Keratinocyte (primary cell): ENCODE measurements at regions not wholly inside any gene's neighbourhood (a gene's known extent, or its start where the extent isn't known, plus 50 kb on each side); places are given as distances from the start of the nearest gene placed in this dataset.

ENCODE experiments used
- DNase-seq: peaks from one replicate; pipeline ENCODE4 v3.0.0-alpha.2; 2011; ENCODE audit warnings: low read depth, missing footprints, low spot score
- FAIRE-seq: peaks from 2 replicates; lab custom pipeline; 2011; peaks lifted over from hg19 to GRCh38; lab: Jason Lieb, UNC
- H2AFZ ChIP-seq: 2 replicates; pipeline ENCODE4 v1.6.0; 2012; ENCODE audit warnings: low read length, control low read depth, inconsistent platforms; ENCODE audit not compliant: control insufficient read depth
- H3K27ac ChIP-seq: 2 replicates; pipeline ENCODE4 v1.5.1; 2011; ENCODE audit warnings: low read length; ENCODE audit not compliant: control insufficient read depth, insufficient read depth
- H3K27me3 ChIP-seq: 3 replicates; pipeline ENCODE4 v1.6.0; 2011; ENCODE audit warnings: low read length; ENCODE audit not compliant: control insufficient read depth, insufficient read depth; ENCODE audit errors: extremely low read depth
- H3K36me3 ChIP-seq, 2 experiments: 2 replicates in 1 of 2; 3 replicates in 1 of 2; pipeline ENCODE4 v1.5.1; 2011; ENCODE audit warnings: low read length in 2 of 2, mild to moderate bottlenecking in 1 of 2; ENCODE audit not compliant: control insufficient read depth in 2 of 2, insufficient read depth in 2 of 2; ENCODE audit errors: extremely low read depth in 1 of 2
- H3K4me1 ChIP-seq: 3 replicates; pipeline ENCODE4 v1.5.1; 2011; ENCODE audit warnings: low read length; ENCODE audit not compliant: control insufficient read depth, insufficient read depth; ENCODE audit errors: extremely low read depth
- H3K4me2 ChIP-seq: 3 replicates; pipeline ENCODE4 v1.6.0; 2011; ENCODE audit warnings: low read depth, low read length; ENCODE audit not compliant: control insufficient read depth, insufficient read depth; ENCODE audit errors: extremely low read depth
- H3K4me3 ChIP-seq, 3 experiments: fragments of 200-600 bp in 1 of 3; sonication (generic) in 1 of 3; 2 replicates in 2 of 3; 3 replicates in 1 of 3; pipeline ENCODE4 v1.5.1; 2011 to 2016; ENCODE audit warnings: low read length in 3 of 3, mild to moderate bottlenecking in 3 of 3, control low read depth in 2 of 3, inconsistent platforms in 1 of 3, low read depth in 1 of 3, mixed read lengths in 1 of 3, mixed run types in 1 of 3, moderate library complexity in 1 of 3; ENCODE audit not compliant: control insufficient read depth in 2 of 3, insufficient read depth in 2 of 3; ENCODE audit errors: extremely low read depth in 1 of 3
- H3K79me2 ChIP-seq: 2 replicates; pipeline ENCODE4 v1.6.0; 2012; ENCODE audit warnings: low read length; ENCODE audit not compliant: control insufficient read depth, insufficient read depth
- H3K9ac ChIP-seq: 3 replicates; pipeline ENCODE4 v1.6.0; 2011; ENCODE audit warnings: low read length; ENCODE audit not compliant: control insufficient read depth, insufficient read depth; ENCODE audit errors: extremely low read depth
- H3K9me1 ChIP-seq: 3 replicates; pipeline ENCODE4 v1.6.0; 2011; ENCODE audit warnings: low read length; ENCODE audit not compliant: control insufficient read depth, insufficient read depth; ENCODE audit errors: extremely low read depth
- H3K9me3 ChIP-seq: 2 replicates; pipeline ENCODE4 v1.5.1; 2012; ENCODE audit warnings: low read depth, low read length; ENCODE audit not compliant: control insufficient read depth
- H4K20me1 ChIP-seq: 3 replicates; pipeline ENCODE4 v1.6.0; 2011; ENCODE audit warnings: low read length; ENCODE audit not compliant: control insufficient read depth, insufficient read depth; ENCODE audit errors: extremely low read depth
- CTCF ChIP-seq, 3 experiments: IDR thresholded peaks in 1 of 3; conservative IDR thresholded peaks in 1 of 3; optimal IDR thresholded peaks in 1 of 3; 2 replicates in 2 of 3; 3 replicates in 1 of 3; pipeline versions ENCODE3 to v1.5.1; 2011; ENCODE audit warnings: low read length in 3 of 3, mild to moderate bottlenecking in 3 of 3, moderate library complexity in 2 of 3, control low read depth in 1 of 3, inconsistent platforms in 1 of 3; ENCODE audit not compliant: insufficient read depth in 2 of 3; ENCODE audit errors: extremely low read depth in 1 of 3
- EZH2 ChIP-seq: IDR thresholded peaks from one replicate; pipeline ENCODE4 v1.6.1; 2012; ENCODE audit warnings: inconsistent platforms, mild to moderate bottlenecking, low read length, moderate library complexity
- dilution Hi-C: fragments of 300-500 bp; cut with MboI; formaldehyde crosslinking; loops from one replicate; pipeline ENCODE4 v1.7.0; 2020; ENCODE audit warnings: low sequenced_read_pairs; ENCODE audit not compliant: extremely low pct_ligation_motif_present

GRCh38 chr2:155622443-155622842, 710.1 kb downstream of the NR4A2 start:
- no peaks in the 10 kb centered on the region for H3K9me1 ChIP-seq
- H3K27ac ChIP-seq, result no peak overlapping the region
- no peak overlapping the region for H2AFZ ChIP-seq
- FAIRE-seq (no peak), DNase-seq (no peak)
- no peak overlapping the region for H3K4me3 ChIP-seq
- H3K9ac ChIP-seq, result no peak overlapping the region
- no peaks in the 10 kb centered on the region for H3K79me2 ChIP-seq
- no peaks in the 10 kb centered on the region for H3K36me3 ChIP-seq
- no peak overlapping the region for H3K4me2 ChIP-seq
- dilution Hi-C loops, result no loop called here
- H3K9me3 ChIP-seq, result no peaks in the 10 kb centered on the region
- H3K27me3 ChIP-seq, result no peaks in the 10 kb centered on the region
- TF ChIP-seq CTCF (optimal IDR thresholded peaks at IDR 0.05 in 1 of 3, IDR thresholded peaks at IDR 0.05 in 1 of 3, conservative IDR thresholded peaks at IDR 0.05 in 1 of 3; ENCODE audit: extremely low read depth in 1 of 3, insufficient read depth in 2 of 3, low read length in 3 of 3) (no peak), EZH2 (no peak)
- no peaks in the 10 kb centered on the region for H4K20me1 ChIP-seq
- H3K4me1 ChIP-seq, result no peaks in the 10 kb centered on the region

- Histone ChIP-seq H3K4me2 (no peak overlapping the region), H3K4me3 (no peak overlapping the region), H3K9ac (no peak overlapping the region), H4K20me1 (no peaks in the 10 kb centered on the region), H3K9me1 (no peaks in the 10 kb centered on the region), H2AFZ (no peak overlapping the region), H3K27ac (no peak overlapping the region), H3K27me3 (no peaks in the 10 kb centered on the region), H3K9me3 (no peaks in the 10 kb centered on the region), H3K4me1 (no peaks in the 10 kb centered on the region), H3K79me2 (no peaks in the 10 kb centered on the region), H3K36me3 (no peaks in the 10 kb centered on the region)
- dilution Hi-C loops, result no loop called here
- FAIRE-seq (no peak), DNase-seq (no peak)
- TF ChIP-seq CTCF (optimal IDR thresholded peaks at IDR 0.05 in 1 of 3, IDR thresholded peaks at IDR 0.05 in 1 of 3, conservative IDR thresholded peaks at IDR 0.05 in 1 of 3; ENCODE audit: extremely low read depth in 1 of 3, insufficient read depth in 2 of 3, low read length in 3 of 3) (no peak), EZH2 (no peak)
These were observed 731.4 kb downstream of the NR4A2 start for GRCh38 chr2:155600914-155601760.
